ENCODE measurements at regions not wholly inside any gene's neighbourhood (a gene's known extent, or its start where the extent isn't known, plus 50 kb on each side); places are given as distances from the start of the nearest gene placed in this dataset.

DNA sequence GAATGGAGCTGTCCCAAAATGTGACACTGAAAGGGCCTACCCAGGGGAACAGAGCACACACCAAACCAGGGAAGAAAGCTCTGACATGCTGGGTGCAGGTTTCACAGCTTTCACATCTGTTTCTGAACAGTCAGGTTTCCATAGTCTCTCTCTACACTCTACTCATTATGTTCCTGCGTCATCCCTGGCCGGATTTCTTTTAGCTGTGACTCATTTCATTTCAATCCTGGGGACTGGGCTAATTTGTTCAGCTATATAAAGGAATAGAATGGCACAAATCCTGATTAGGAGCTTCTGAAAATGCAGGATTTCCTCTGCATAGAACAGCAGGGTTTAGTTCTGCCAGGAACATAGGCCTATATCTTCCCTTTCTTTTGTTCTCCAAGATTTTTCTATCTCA lies 649.8 kb downstream of the RPS29 start (continued):
- TF ChIP-seq, protein P1, sequence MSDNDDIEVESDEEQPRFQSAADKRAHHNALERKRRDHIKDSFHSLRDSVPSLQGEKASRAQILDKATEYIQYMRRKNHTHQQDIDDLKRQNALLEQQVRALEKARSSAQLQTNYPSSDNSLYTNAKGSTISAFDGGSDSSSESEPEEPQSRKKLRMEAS (IDR thresholded peaks at IDR 0.05), result no peak
- no peak for TF ChIP-seq FOSL1 (IDR thresholded peaks at IDR 0.05; ENCODE audit: low read depth)
- no peak for TF ChIP-seq ELF1 (IDR thresholded peaks at IDR 0.05; ENCODE audit: borderline replicate concordance, low read depth)
- TF ChIP-seq JUND (IDR thresholded peaks at IDR 0.05), result no peak

DNA sequence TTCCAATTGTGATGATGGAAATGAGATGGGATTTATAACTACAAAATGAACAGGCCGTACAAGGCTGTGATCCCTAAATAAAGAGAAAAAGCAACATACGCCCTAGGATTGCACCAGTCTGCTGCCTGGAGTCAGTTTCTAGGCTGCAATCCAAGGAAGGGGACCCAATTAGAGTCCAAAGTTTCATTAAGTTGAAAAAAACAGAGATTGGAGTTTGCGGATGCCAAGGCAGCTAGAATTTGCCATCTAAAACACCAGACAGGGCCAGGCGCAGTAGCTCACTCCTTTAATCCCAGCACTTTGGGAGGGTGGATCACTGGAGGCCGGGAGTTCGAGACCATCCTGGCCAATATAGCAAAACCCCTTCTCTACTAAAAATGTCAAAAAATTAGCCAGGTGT lies 661.0 kb downstream of the RPS29 start:
- Histone ChIP-seq H3K27ac (ENCODE audit: low read depth, low read length) (no peak overlapping the region), H3K27me3 (ENCODE audit: insufficient read depth, low read length) (no peaks in the 10 kb centered on the region), H3K4me3 (replicated peaks in 1 of 2; ENCODE audit: low read depth in 1 of 2, low read length in 2 of 2) (no peak overlapping the region), H3K9me3 (ENCODE audit: control insufficient read depth in 1 of 2, insufficient read depth in 1 of 2, low read depth in 1 of 2, low read length in 2 of 2) (no peaks in the 10 kb centered on the region; a peak in 1 of 4 replicates), H3K9ac (ENCODE audit: low read length) (no peak overlapping the region), H2AFZ (ENCODE audit: low read depth, low read length, poor library complexity, severe bottlenecking) (no peak overlapping the region), H3K9me2 (ENCODE audit: insufficient read depth) (no peaks in the 10 kb centered on the region), H4K20me1 (ENCODE audit: insufficient read depth) (no peaks in the 10 kb centered on the region), H3K36me3 (ENCODE audit: control insufficient read depth in 1 of 2, insufficient read depth in 2 of 2, low read length in 2 of 2) (no peaks in the 10 kb centered on the region), H3K4me1 (ENCODE audit: control insufficient read depth in 1 of 2, insufficient read depth in 2 of 2, low read length in 2 of 2) (no peaks in the 10 kb centered on the region), H3K79me2 (ENCODE audit: insufficient read depth, low read length) (no peaks in the 10 kb centered on the region), H3K4me2 (ENCODE audit: low read length) (no peak overlapping the region)
- ChIA-PET RAD21 (ENCODE audit: low non-redundant PET in 1 of 2, low total read pairs in 2 of 2, uncharacterized antibody in 2 of 2, unreplicated experiment in 2 of 2) (no interaction called here), CTCF (no interaction called here), POLR2A (no interaction called here)
- DNase-seq (ENCODE audit: low read depth, low spot score) (no peak), ATAC-seq (no peak)
- TF ChIP-seq EZH2 (IDR thresholded peaks at IDR 0.05), result no peak
- TF ChIP-seq POLR2AphosphoS5 (IDR thresholded peaks at IDR 0.05; ENCODE audit: low read depth, low read length), result no peak
- TF ChIP-seq CBX3 (IDR thresholded peaks at IDR 0.05; ENCODE audit: low read depth), result no peak
- TF ChIP-seq CEBPB (IDR thresholded peaks at IDR 0.05; ENCODE audit: low read depth), result no peak
- TF ChIP-seq, protein P2, sequence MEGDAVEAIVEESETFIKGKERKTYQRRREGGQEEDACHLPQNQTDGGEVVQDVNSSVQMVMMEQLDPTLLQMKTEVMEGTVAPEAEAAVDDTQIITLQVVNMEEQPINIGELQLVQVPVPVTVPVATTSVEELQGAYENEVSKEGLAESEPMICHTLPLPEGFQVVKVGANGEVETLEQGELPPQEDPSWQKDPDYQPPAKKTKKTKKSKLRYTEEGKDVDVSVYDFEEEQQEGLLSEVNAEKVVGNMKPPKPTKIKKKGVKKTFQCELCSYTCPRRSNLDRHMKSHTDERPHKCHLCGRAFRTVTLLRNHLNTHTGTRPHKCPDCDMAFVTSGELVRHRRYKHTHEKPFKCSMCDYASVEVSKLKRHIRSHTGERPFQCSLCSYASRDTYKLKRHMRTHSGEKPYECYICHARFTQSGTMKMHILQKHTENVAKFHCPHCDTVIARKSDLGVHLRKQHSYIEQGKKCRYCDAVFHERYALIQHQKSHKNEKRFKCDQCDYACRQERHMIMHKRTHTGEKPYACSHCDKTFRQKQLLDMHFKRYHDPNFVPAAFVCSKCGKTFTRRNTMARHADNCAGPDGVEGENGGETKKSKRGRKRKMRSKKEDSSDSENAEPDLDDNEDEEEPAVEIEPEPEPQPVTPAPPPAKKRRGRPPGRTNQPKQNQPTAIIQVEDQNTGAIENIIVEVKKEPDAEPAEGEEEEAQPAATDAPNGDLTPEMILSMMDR (IDR thresholded peaks at IDR 0.05 in 2 of 3, conservative IDR thresholded peaks at IDR 0.05 in 1 of 3; ENCODE audit: borderline replicate concordance in 1 of 3, insufficient read depth in 1 of 3, low read depth in 2 of 3, low read length in 2 of 3), result no peak
- TF ChIP-seq YY1 (IDR thresholded peaks at IDR 0.05; ENCODE audit: extremely low read depth, insufficient replicate concordance, low read depth, low read length), result no peak
- no TSS peak for BruUV-seq (replicated peaks)
- intact Hi-C loops (cut with micrococcal nuclease), result no loop called here
